ENCODE measurements at regions not wholly inside any gene's neighbourhood (a gene's known extent, or its start where the extent isn't known, plus 50 kb on each side); places are given as distances from the start of the nearest gene placed in this dataset.
"Not testable (repeated sequence)": the region's sequence is repeated elsewhere in the genome, so short reads cannot be mapped to it uniquely, and the experiment has no call there.

DNA sequence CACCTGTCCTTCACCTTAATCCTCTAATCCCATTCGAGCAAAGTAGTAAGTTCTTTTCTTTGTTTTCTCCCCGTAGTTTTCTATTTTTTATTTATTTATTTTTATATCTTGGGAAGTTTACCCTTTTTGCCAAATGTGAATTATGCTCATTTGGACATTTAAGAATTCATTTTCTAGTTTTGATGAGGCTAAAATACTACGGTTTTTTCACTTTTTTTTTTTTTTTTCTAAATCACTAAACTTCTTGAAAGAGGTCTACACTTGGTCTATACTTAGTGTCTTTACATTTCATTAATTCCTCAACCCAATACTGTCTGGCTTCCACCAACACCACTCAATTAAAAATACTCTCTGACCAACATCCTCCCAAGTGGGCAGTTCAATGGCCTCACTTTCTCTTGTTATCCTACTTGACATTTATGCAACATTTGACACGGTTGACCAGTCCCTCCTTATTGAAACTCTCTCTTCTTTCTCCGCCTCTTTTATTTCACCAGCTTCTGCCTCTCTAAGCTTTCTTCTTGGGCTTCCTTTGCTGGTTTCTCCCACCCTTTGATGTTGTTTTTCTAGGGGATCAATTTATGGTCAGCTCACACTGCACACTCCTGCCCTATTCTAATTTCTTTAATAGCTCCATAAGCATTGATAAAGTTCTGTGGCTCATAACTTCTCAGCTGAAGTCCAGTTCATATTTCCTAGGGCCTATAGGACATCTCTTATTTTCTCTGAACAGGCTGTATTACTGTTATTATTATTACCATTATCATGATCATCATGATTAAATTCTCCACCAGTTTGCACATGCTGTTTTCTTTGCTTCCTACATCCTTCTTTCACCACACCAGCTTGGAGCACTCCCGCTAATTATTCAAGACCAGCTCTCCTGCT, 72.6 kb upstream of the CITED2 start:
- H2AFZ ChIP-seq: peak overlapping the region; percentile 44; the same call in 1 of the 2 replicates
- H3K9me2 ChIP-seq (ENCODE audit: insufficient read depth): no peaks in the 10 kb centered on the region
- no peak overlapping the region for H3K9ac ChIP-seq
- TF ChIP-seq EZH2phosphoT487 (IDR thresholded peaks at IDR 0.05; ENCODE audit: insufficient read depth, low read depth) (no peak), EZH2 (IDR thresholded peaks at IDR 0.05; ENCODE audit: insufficient read depth, poor library complexity, severe bottlenecking) (no peak)
- H3K27ac ChIP-seq: no peak overlapping the region
- 89% methylated on average over 6 of the region's 6 CpGs for WGBS, 2 experiments (ENCODE audit: low coverage in 1 of 2, low lambda C conversion rate in 2 of 2, missing lambda C conversion rate in 2 of 2)
- H3K4me1 ChIP-seq (ENCODE audit: insufficient read depth): peaks cover 15% of the 10 kb centered on the region
- no peaks in the 10 kb centered on the region for H3K27me3 ChIP-seq (replicated peaks; ENCODE audit: insufficient read depth)
- H4K20me1 ChIP-seq (ENCODE audit: insufficient read depth): no peaks in the 10 kb centered on the region
- no peaks in the 10 kb centered on the region for H3K9me3 ChIP-seq (ENCODE audit: low read depth)
- H3K4me2 ChIP-seq (ENCODE audit: unreplicated experiment): no peak overlapping the region
- in situ Hi-C loops (cut with MboI): no loop called here
- H3F3A ChIP-seq (ENCODE audit: insufficient read depth): no peaks in the 10 kb centered on the region
- no peak for DNase-seq
- no peak overlapping the region for H3K4me3 ChIP-seq
- no peaks in the 10 kb centered on the region for H3K79me2 ChIP-seq (ENCODE audit: insufficient read depth)
- no peaks in the 10 kb centered on the region for H3K36me3 ChIP-seq (ENCODE audit: low read depth)

DNA sequence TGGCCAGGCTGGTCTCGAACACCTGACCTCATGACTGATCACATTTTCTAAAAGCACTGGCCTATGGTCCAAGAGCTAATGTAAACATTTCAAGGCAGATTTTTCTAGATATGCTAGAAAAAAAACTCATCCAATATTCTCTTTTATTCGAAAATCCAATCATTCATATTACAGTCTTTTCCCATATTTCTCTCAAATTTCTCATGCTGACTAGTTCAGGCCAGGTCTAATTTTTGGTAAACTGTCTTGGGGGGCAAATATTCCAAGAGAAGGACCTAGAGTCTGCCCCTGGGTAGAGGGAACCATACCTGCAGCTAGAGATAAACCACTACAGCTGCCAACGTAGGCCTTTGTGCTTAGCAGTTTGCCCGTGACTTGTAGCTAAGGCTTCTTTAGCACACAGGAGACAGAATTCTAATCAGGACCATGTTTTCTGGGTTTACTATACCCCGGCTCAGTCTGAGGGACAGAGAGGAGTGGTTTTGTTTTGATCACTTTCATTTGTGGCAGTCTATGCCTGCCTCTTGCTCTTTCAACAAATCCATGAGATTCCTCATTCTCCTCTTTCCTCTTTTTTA, 71.8 kb upstream of the CITED2 start:
- Histone ChIP-seq H3K9me2 (ENCODE audit: insufficient read depth) (no peaks in the 10 kb centered on the region), H3K9me3 (ENCODE audit: low read depth) (no peaks in the 10 kb centered on the region), H3K9ac (no peak overlapping the region), H3F3A (ENCODE audit: insufficient read depth) (no peaks in the 10 kb centered on the region), H3K27ac (no peak overlapping the region), H2AFZ (peak overlapping the region; percentile 44; the same call in 1 of the 2 replicates), H3K4me3 (no peak overlapping the region), H3K36me3 (ENCODE audit: low read depth) (no peaks in the 10 kb centered on the region), H3K27me3 (replicated peaks; ENCODE audit: insufficient read depth) (no peaks in the 10 kb centered on the region), H3K79me2 (ENCODE audit: insufficient read depth) (no peaks in the 10 kb centered on the region), H4K20me1 (ENCODE audit: insufficient read depth) (no peaks in the 10 kb centered on the region), H3K4me1 (ENCODE audit: insufficient read depth) (peaks cover 15% of the 10 kb centered on the region), H3K4me2 (ENCODE audit: unreplicated experiment) (no peak overlapping the region)
- 76 to 79% methylated on average over 5 of the region's 5 CpGs for WGBS, 2 experiments (ENCODE audit: low coverage in 1 of 2, low lambda C conversion rate in 2 of 2, missing lambda C conversion rate in 2 of 2)
- TF ChIP-seq EZH2phosphoT487 (IDR thresholded peaks at IDR 0.05; ENCODE audit: insufficient read depth, low read depth) (no peak), EZH2 (IDR thresholded peaks at IDR 0.05; ENCODE audit: insufficient read depth, poor library complexity, severe bottlenecking) (no peak)
- in situ Hi-C loops (cut with MboI): no loop called here
- DNase-seq: no peak

DNA sequence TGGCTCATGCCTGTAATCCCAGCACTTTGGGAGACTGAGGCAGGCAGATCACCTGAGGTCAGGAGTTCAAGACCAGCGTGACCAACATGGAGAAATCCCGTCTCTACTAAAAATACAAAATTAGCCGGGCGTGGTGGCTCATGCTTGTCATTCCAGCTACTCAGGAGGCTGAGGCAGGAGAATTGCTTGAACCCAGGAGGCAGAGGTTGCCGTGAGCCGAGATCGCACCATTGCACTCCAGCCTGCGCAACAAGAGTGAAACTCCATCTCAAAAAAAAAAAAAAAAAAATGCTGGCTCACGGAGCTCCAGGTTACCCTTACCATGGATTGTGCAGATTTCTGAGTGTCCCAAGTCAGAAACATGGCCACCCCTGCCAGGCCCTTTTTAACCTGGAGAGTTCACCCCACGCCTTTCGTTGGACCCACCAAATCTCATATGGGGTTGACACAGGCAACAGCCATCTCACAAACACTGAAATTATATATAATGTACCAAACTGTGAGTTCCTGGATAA, 69.9 kb upstream of the CITED2 start:
- WGBS, 2 experiments (ENCODE audit: low coverage in 1 of 2, low lambda C conversion rate in 2 of 2, missing lambda C conversion rate in 2 of 2): 96 to 98% methylated on average over 8 to 11 of the region's 11 CpGs
- H3K9me2 ChIP-seq (ENCODE audit: insufficient read depth); H3K9ac ChIP-seq; H3F3A ChIP-seq (ENCODE audit: insufficient read depth); H3K9me3 ChIP-seq (ENCODE audit: low read depth); H3K27ac ChIP-seq; H3K4me3 ChIP-seq; H2AFZ ChIP-seq; H4K20me1 ChIP-seq (ENCODE audit: insufficient read depth); in situ Hi-C loops (cut with MboI); H3K79me2 ChIP-seq (ENCODE audit: insufficient read depth); H3K4me1 ChIP-seq (ENCODE audit: insufficient read depth); DNase-seq; H3K27me3 ChIP-seq (replicated peaks; ENCODE audit: insufficient read depth); H3K36me3 ChIP-seq (ENCODE audit: low read depth); H3K4me2 ChIP-seq (ENCODE audit: unreplicated experiment): not testable (repeated sequence)

DNA sequence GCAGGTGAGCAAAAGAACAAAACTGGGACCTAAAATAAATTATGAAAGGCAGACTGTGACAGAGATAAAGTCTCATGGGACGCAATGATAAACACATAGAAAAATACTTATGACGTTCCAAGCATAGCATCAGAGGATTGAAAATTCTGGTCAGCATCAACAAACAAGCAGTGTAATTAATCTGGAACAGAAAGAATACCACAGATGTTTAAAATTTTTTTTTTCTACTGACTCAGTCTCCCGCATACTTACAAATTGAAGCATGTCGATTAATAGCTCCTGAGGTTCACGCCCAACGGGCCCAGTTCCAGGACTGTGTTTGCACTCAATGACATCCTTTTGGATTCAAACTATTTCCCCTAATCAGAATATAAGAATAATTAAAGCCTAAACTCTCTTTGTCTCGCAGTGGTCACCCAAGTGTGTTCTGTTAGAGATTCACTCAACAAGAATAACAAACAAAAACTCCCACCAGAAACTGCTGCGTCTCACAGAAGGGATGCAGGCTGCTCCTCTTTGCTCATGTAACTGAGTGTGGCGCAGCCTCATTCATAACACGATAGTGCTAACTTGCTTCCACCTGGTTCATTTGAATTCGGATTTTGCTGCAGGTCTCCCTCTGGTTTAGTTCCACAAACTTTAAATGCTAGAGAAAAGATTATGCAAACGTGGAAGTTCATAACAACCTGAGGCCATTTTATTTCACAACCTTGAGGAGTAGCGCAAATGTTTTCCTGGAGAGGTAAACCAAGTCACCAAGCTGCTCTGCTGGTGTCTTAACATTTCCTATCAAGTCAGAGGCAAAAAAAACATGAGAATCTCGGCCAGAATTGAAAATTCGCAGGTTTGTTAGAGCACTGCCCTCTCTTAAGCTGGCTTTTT, 69.0 kb upstream of the CITED2 start:
- peaks cover 5% of the 10 kb centered on the region; the same call in 1 of the 2 replicates for H3K4me1 ChIP-seq (ENCODE audit: insufficient read depth)
- no peaks in the 10 kb centered on the region for H3K79me2 ChIP-seq (ENCODE audit: insufficient read depth)
- no peaks in the 10 kb centered on the region for H3K9me2 ChIP-seq (ENCODE audit: insufficient read depth)
- no peak overlapping the region for H3K9ac ChIP-seq
- no peak for DNase-seq
- WGBS, 2 experiments (ENCODE audit: low coverage in 1 of 2, low lambda C conversion rate in 2 of 2, missing lambda C conversion rate in 2 of 2): 79 to 82% methylated on average over 15 of the region's 15 CpGs
- no peaks in the 10 kb centered on the region for H3K36me3 ChIP-seq (ENCODE audit: low read depth)
- no peaks in the 10 kb centered on the region for H4K20me1 ChIP-seq (ENCODE audit: insufficient read depth)
- H3F3A ChIP-seq (ENCODE audit: insufficient read depth): no peaks in the 10 kb centered on the region
- no peak overlapping the region for H3K27ac ChIP-seq
- H2AFZ ChIP-seq: peak overlapping the region; percentile 20
- no peaks in the 10 kb centered on the region for H3K27me3 ChIP-seq (replicated peaks; ENCODE audit: insufficient read depth)
- H3K4me3 ChIP-seq: no peak overlapping the region
- TF ChIP-seq EZH2 (IDR thresholded peaks at IDR 0.05; ENCODE audit: insufficient read depth, poor library complexity, severe bottlenecking): no peak
- TF ChIP-seq EZH2phosphoT487 (IDR thresholded peaks at IDR 0.05; ENCODE audit: insufficient read depth, low read depth): no peak
- no peaks in the 10 kb centered on the region for H3K9me3 ChIP-seq (ENCODE audit: low read depth)
- in situ Hi-C loops (cut with MboI): no loop called here
- no peak overlapping the region for H3K4me2 ChIP-seq (ENCODE audit: unreplicated experiment)

All from GM23248 (cell line).